RWPE1 (cell line): ENCODE measurements at regions not wholly inside any gene's neighbourhood (a gene's known extent, or its start where the extent isn't known, plus 50 kb on each side); places are given as distances from the start of the nearest gene placed in this dataset.

Experiments used
- CTCF ChIA-PET: fragments of 350-600 bp; sonication (Branson Sonifier 250); formaldehyde crosslinking; extraction: SDS; loops from one replicate; lab custom pipeline; 2021; lab: Yijun Ruan, JAX
- POLR2A ChIA-PET: fragments of 400-600 bp; formaldehyde crosslinking; extraction: SDS; loops from one replicate; lab custom pipeline; 2020; ENCODE audit warnings: antibody characterized with exemption; ENCODE audit not compliant: low non-redundant PET; lab: Yijun Ruan, JAX
- DNase-seq: peaks from one replicate; pipeline ENCODE4 v3.0.0; 2012; ENCODE audit warnings: low spot score
- H3K27ac ChIP-seq: fragments of 450-650 bp; 2 replicates; pipeline ENCODE4 v1.5.1; 2017
- CTCF ChIP-seq: fragments of 450-650 bp; conservative IDR thresholded peaks from 2 replicates; pipeline ENCODE4 v1.5.1; 2017; ENCODE audit warnings: low read depth, mild to moderate bottlenecking

DNA sequence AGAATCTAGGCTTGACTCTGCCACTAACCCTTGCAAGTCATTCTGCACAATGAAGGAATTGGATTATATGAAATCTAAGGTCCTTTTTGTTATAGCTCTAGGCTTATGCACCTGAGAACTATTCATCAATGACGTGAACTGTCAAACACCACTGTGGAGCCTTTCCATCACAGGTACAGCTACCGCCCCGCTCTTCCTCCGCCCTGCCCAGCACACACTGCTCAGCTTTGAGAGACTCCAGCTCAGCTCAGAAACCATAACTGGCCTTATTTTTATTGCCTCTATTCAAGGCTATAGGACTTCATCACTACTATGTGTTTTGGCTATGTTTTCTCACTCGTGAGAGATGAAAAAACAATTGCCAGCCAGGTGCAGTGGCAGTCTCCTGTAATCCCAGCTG lies 88.2 kb upstream of the RPL34 start:
- no peak overlapping the region for H3K27ac ChIP-seq
- DNase-seq, result no peak
- ChIA-PET CTCF (interaction anchor here (0.6 to 1.0 kb wide), 3 partner anchors 19 to 982 kb away, joined by 3 to 7 read pairs (median 5); no protein-coding TSS in a partner anchor), POLR2A (no interaction called here)
- TF ChIP-seq CTCF, result no peak

GRCh38 chr4:108531461-108531860 lies 88.9 kb upstream of the RPL34 start:
- POLR2A ChIA-PET, result no interaction called here
- TF ChIP-seq CTCF, result no peak
- no peak for DNase-seq
- CTCF ChIA-PET, result interaction anchor here (0.6 to 1.0 kb wide), 2 partner anchors 19 to 41 kb away, joined by 5 to 7 read pairs; no protein-coding TSS in a partner anchor
- H3K27ac ChIP-seq, result no peak overlapping the region

GRCh38 chr4:108529984-108530905 lies 90.1 kb upstream of the RPL34 start:
- ChIA-PET CTCF (interaction anchor here (0.6 kb wide), 1 partner anchor 711 kb away, joined by 4 read pairs; no protein-coding TSS in a partner anchor), POLR2A (no interaction called here)
- DNase-seq, result no peak
- no peak for TF ChIP-seq CTCF
- H3K27ac ChIP-seq, result no peak overlapping the region

- DNase-seq, result no peak
- ChIA-PET CTCF (no interaction called here), POLR2A (no interaction called here)
- no peak overlapping the region for H3K27ac ChIP-seq
- no peak for TF ChIP-seq CTCF
These were observed 91.3 kb upstream of the RPL34 start for GRCh38 chr4:108529102-108529501.

DNA sequence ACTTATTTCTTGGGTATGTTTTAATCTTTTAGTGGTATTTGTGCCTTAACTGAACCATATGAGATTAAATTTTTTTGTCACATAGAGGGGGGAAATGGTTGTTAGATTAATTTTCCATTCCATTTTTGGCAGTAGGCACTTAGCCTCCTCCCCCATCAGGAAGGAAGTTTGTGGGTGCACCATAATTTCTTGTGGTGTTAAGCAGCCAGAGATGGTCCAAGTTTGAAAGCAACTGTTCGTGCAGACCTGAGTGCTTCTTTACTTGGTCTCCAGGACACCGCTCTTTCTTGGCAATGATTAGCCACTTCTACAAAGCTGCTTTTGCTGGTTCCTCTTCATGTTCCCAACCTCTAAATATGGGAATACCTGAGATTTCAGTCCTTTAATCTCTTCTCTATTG lies 92.7 kb upstream of the RPL34 start:
- ChIA-PET CTCF (no interaction called here), POLR2A (no interaction called here)
- no peak overlapping the region for H3K27ac ChIP-seq
- no peak for TF ChIP-seq CTCF
- DNase-seq, result no peak

DNA sequence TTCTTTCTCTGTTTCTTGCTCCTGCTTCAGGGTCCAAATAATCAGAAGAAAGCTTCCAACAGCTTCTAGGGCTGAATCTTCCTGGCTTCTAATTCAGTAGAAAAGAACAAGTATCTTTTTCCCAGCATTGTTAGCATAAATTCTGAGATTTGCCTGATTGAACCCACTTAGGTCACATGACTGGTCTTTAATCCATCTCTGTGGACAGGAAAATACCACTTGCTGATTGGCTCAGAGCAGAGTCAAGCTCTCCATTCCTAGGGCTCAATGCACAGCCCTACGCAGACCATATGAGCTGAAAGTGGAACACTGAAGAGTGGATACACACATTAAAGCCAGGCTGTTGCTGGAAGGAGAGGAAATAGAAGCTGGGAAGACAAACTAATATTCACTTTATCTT lies 99.6 kb upstream of the RPL34 start:
- POLR2A ChIA-PET, result no interaction called here
- no peak for DNase-seq
- TF ChIP-seq CTCF, result no peak
- CTCF ChIA-PET, result no interaction called here
- H3K27ac ChIP-seq, result no peak overlapping the region
